HG03575 (cell line): ENCODE measurements at regions not wholly inside any gene's neighbourhood (a gene's known extent, or its start where the extent isn't known, plus 50 kb on each side); places are given as distances from the start of the nearest gene placed in this dataset.
A peak's percentile ranks its signal among the peaks of the same experiment; 100 is the strongest.

Experiments
- ATAC-seq: cut with Tn5 transposase; IDR thresholded peaks from one replicate; pipeline ENCODE4 v1.9.1; 2021; ENCODE audit not compliant: unreplicated experiment, insufficient number of reproducible peaks, low FRiP score; ENCODE audit errors: extremely low read depth

GRCh38 chr7:112892263-112892662, 102.1 kb upstream of the TMEM168 start:
- no peak for ATAC-seq

GRCh38 chr7:112891698-112892097, 101.5 kb upstream of the TMEM168 start:
- no peak for ATAC-seq

- no peak for ATAC-seq
These were observed 99.7 kb upstream of the TMEM168 start for GRCh38 chr7:112889834-112890438.

- no peak for ATAC-seq
These were observed 99.1 kb upstream of the TMEM168 start for GRCh38 chr7:112889268-112889667.

- no peak for ATAC-seq
These were observed 98.6 kb upstream of the TMEM168 start for GRCh38 chr7:112888781-112889180.

- no peak for ATAC-seq
These were observed 97.8 kb upstream of the TMEM168 start for GRCh38 chr7:112887976-112888375.

- ATAC-seq = no peak
These were observed 97.1 kb upstream of the TMEM168 start for GRCh38 chr7:112887337-112887736.

GRCh38 chr7:112886208-112886607, 96.0 kb upstream of the TMEM168 start:
- no peak for ATAC-seq

- ATAC-seq = no peak
These were observed 92.8 kb upstream of the TMEM168 start for GRCh38 chr7:112882991-112883390.

- ATAC-seq = no peak
These were observed 92.3 kb upstream of the TMEM168 start for GRCh38 chr7:112882511-112882910.

GRCh38 chr7:112882022-112882421, 91.8 kb upstream of the TMEM168 start:
- no peak for ATAC-seq

GRCh38 chr7:112880818-112881418, 90.7 kb upstream of the TMEM168 start:
- ATAC-seq = no peak

- no peak for ATAC-seq
These were observed 87.7 kb upstream of the TMEM168 start for GRCh38 chr7:112877691-112878460.

GRCh38 chr7:112876877-112877276, 86.7 kb upstream of the TMEM168 start:
- no peak for ATAC-seq

GRCh38 chr7:112874909-112875308, 84.7 kb upstream of the TMEM168 start:
- no peak for ATAC-seq

- no peak for ATAC-seq
These were observed 83.8 kb upstream of the TMEM168 start for GRCh38 chr7:112873831-112874553.

GRCh38 chr7:112869111-112869774, 79.0 kb upstream of the TMEM168 start:
- ATAC-seq = no peak

GRCh38 chr7:112868609-112869008, 78.4 kb upstream of the TMEM168 start:
- no peak for ATAC-seq

- peak; percentile 98 for ATAC-seq
These were observed 76.2 kb upstream of the TMEM168 start for GRCh38 chr7:112866424-112866823.
